PC-9 (cell line): ENCODE measurements at regions not wholly inside any gene's neighbourhood (a gene's known extent, or its start where the extent isn't known, plus 50 kb on each side); places are given as distances from the start of the nearest gene placed in this dataset.

Source experiments
- EZH2 ChIP-seq: fragments of 200-600 bp; sonication (generic); IDR thresholded peaks from 2 replicates; pipeline ENCODE4 v1.8.0; 2017; ENCODE audit warnings: antibody characterized with exemption, low read depth
- TF ChIP-seq, protein P1 (sequence below): fragments of 200-600 bp; sonication (generic); conservative IDR thresholded peaks from 2 replicates; pipeline ENCODE4 v1.6.1; 2017; ENCODE audit warnings: mixed run types, antibody characterized with exemption, mild to moderate bottlenecking, moderate library complexity

DNA sequence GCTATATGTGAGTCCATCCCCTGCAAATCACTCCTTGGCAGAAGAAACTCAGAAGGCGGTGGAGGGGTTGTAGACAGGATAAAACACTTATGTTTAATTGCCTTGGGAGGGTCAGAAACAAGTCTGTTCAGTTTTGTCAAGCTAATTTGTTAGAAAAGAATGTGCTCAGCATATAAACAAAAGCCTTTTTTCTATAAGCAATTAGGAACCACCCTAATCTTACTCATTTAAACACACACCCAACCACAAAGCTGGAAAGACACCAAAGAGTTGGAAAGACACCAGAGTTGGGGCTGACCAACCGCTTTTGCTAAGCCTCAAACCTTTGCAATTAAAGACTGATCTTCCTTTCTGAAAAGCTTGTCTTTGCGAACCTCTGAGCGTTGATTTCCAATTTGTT is 439.2 kb upstream of the ERCC4 start:
- TF ChIP-seq, protein P1, sequence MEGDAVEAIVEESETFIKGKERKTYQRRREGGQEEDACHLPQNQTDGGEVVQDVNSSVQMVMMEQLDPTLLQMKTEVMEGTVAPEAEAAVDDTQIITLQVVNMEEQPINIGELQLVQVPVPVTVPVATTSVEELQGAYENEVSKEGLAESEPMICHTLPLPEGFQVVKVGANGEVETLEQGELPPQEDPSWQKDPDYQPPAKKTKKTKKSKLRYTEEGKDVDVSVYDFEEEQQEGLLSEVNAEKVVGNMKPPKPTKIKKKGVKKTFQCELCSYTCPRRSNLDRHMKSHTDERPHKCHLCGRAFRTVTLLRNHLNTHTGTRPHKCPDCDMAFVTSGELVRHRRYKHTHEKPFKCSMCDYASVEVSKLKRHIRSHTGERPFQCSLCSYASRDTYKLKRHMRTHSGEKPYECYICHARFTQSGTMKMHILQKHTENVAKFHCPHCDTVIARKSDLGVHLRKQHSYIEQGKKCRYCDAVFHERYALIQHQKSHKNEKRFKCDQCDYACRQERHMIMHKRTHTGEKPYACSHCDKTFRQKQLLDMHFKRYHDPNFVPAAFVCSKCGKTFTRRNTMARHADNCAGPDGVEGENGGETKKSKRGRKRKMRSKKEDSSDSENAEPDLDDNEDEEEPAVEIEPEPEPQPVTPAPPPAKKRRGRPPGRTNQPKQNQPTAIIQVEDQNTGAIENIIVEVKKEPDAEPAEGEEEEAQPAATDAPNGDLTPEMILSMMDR: no peak
- TF ChIP-seq EZH2: no peak
